Endothelial cell of umbilical vein (primary cell): ENCODE measurements at regions not wholly inside any gene's neighbourhood (a gene's known extent, or its start where the extent isn't known, plus 50 kb on each side); places are given as distances from the start of the nearest gene placed in this dataset.

Source experiments
- BruUV-seq: library from RNA; stranded (reverse); fragments of 400-500 nt; replicated peaks from 2 replicates; lab custom pipeline; 2021; lab: Mats Ljungman, UMichigan
- CTCF ChIA-PET: fragments of 300-600, 350-600 bp; sonication (Branson Sonifier 250); formaldehyde crosslinking; loops from one replicate; lab custom pipeline; 2021; ENCODE audit warnings: antibody characterized with exemption, inconsistent platforms; lab: Charles Lee
- POLR2A ChIA-PET: fragments of 300-600, 350-600 bp; sonication (Branson Sonifier 250); formaldehyde crosslinking; loops from one replicate; lab custom pipeline; 2021; ENCODE audit warnings: antibody characterized with exemption, inconsistent platforms; lab: Charles Lee
- DNase-seq: peaks from one replicate; pipeline ENCODE4 v3.0.0-alpha.2; 2011; ENCODE audit warnings: low read depth, low spot score
- FAIRE-seq: peaks from 2 replicates; lab custom pipeline; 2011; peaks lifted over from hg19 to GRCh38; lab: Jason Lieb, UNC
- H2AFZ ChIP-seq: 2 replicates; pipeline ENCODE4 v1.6.0; 2012; ENCODE audit warnings: low read depth, low read length, control low read depth, inconsistent platforms
- H3K27ac ChIP-seq: 2 replicates; pipeline ENCODE4 v1.5.1; 2011; ENCODE audit warnings: low read depth, mild to moderate bottlenecking, control low read depth, low read length, moderate library complexity; ENCODE audit not compliant: insufficient read depth
- H3K27me3 ChIP-seq, 2 experiments: 2 replicates each; pipeline versions ENCODE4 v1.6.0 to v1.6.1; 2011; ENCODE audit warnings: low read length in 2 of 2, mixed read lengths in 1 of 2; ENCODE audit not compliant: control insufficient read depth in 2 of 2, insufficient read depth in 2 of 2
- H3K36me3 ChIP-seq, 2 experiments: 2 replicates in 1 of 2; 3 replicates in 1 of 2; pipeline ENCODE4 v1.5.1; 2011; ENCODE audit warnings: low read length in 2 of 2, mild to moderate bottlenecking in 1 of 2, moderate library complexity in 1 of 2; ENCODE audit not compliant: control insufficient read depth in 2 of 2, insufficient read depth in 2 of 2; ENCODE audit errors: extremely low read depth in 1 of 2
- H3K4me1 ChIP-seq: 3 replicates; pipeline ENCODE4 v1.5.1; 2011; ENCODE audit warnings: mild to moderate bottlenecking, low read length; ENCODE audit not compliant: control insufficient read depth, insufficient read depth; ENCODE audit errors: extremely low read depth
- H3K4me2 ChIP-seq: 2 replicates; pipeline ENCODE4 v1.6.1; 2011; ENCODE audit warnings: low read length, control low read depth, mixed read lengths; ENCODE audit not compliant: insufficient read depth
- H3K4me3 ChIP-seq, 3 experiments: fragments of 200-600 bp in 1 of 3; sonication (generic), shearing (Covaris generic) in 1 of 3; replicated peaks in 1 of 3; 2 replicates each; pipeline ENCODE4 v1.5.1; 2011 to 2016; ENCODE audit warnings: control low read depth in 3 of 3, low read length in 3 of 3, mild to moderate bottlenecking in 2 of 3, inconsistent platforms in 1 of 3, low read depth in 1 of 3, moderate library complexity in 1 of 3; ENCODE audit not compliant: insufficient read depth in 1 of 3
- H3K79me2 ChIP-seq: 2 replicates; pipeline ENCODE4 v1.6.0; 2012; ENCODE audit warnings: low read length, inconsistent platforms; ENCODE audit not compliant: control insufficient read depth, insufficient read depth
- H3K9ac ChIP-seq: replicated peaks from 2 replicates; pipeline ENCODE3; 2011; ENCODE audit warnings: low read length, control low read depth; ENCODE audit not compliant: insufficient read depth; ENCODE audit errors: extremely low read depth
- H3K9me1 ChIP-seq: replicated peaks from 3 replicates; pipeline ENCODE4 v1.6.0; 2011; ENCODE audit warnings: mild to moderate bottlenecking, low read length; ENCODE audit not compliant: control insufficient read depth, insufficient read depth; ENCODE audit errors: extremely low read depth
- H3K9me3 ChIP-seq: replicated peaks from 2 replicates; pipeline ENCODE4 v1.5.1; 2012; ENCODE audit warnings: low read length, inconsistent platforms; ENCODE audit not compliant: control insufficient read depth, insufficient read depth
- H4K20me1 ChIP-seq: replicated peaks from 2 replicates; pipeline ENCODE3; 2011; ENCODE audit warnings: mild to moderate bottlenecking, low read length; ENCODE audit not compliant: control insufficient read depth, insufficient read depth; ENCODE audit errors: extremely low read depth
- EZH2 ChIP-seq: IDR thresholded peaks from 2 replicates; pipeline ENCODE4 v1.6.1; 2012; ENCODE audit warnings: borderline replicate concordance, low read depth, mild to moderate bottlenecking, moderate library complexity, low read length, inconsistent platforms; ENCODE audit not compliant: severe bottlenecking
- FOS ChIP-seq: IDR thresholded peaks from 2 replicates; pipeline ENCODE4 v1.6.1; 2011; ENCODE audit warnings: mild to moderate bottlenecking, low read length, moderate library complexity, borderline replicate concordance; ENCODE audit not compliant: insufficient read depth
- GATA2 ChIP-seq: IDR thresholded peaks from 2 replicates; pipeline ENCODE4 v1.7.0; 2011; ENCODE audit warnings: low read depth, mild to moderate bottlenecking, moderate library complexity, mixed read lengths, low read length; ENCODE audit not compliant: insufficient read length, insufficient read depth
- JUN ChIP-seq: IDR thresholded peaks from 2 replicates; pipeline ENCODE4 v1.6.1; 2011; ENCODE audit warnings: borderline replicate concordance, low read depth; ENCODE audit not compliant: insufficient read length, insufficient read depth
- MAX ChIP-seq: IDR thresholded peaks from 2 replicates; pipeline ENCODE4 v1.6.1; 2011; ENCODE audit not compliant: insufficient read depth, insufficient read length
- MYC ChIP-seq: IDR thresholded peaks from one replicate; pipeline ENCODE4 v1.6.1; 2011; ENCODE audit warnings: mild to moderate bottlenecking, low read depth, low read length
- POLR2A ChIP-seq: IDR thresholded peaks from 2 replicates; pipeline ENCODE4 v1.6.1; 2012; ENCODE audit warnings: low read depth, mild to moderate bottlenecking, control low read depth, low read length
- POLR2AphosphoS5 ChIP-seq: IDR thresholded peaks from 2 replicates; pipeline ENCODE4 v1.6.1; 2012; ENCODE audit warnings: low read depth, mild to moderate bottlenecking, control low read depth, low read length, moderate library complexity; ENCODE audit not compliant: insufficient read depth
- dilution Hi-C: fragments of 300-500 bp; cut with MboI; formaldehyde crosslinking; loops from one replicate; pipeline ENCODE4 v1.15.0; 2019; ENCODE audit warnings: low sequenced_read_pairs; ENCODE audit not compliant: extremely low pct_ligation_motif_present
- intact Hi-C: fragments of 100-400 bp; cut with micrococcal nuclease; formaldehyde crosslinking; loops from one replicate; pipeline ENCODE4 v1.10.0; 2022
- TF ChIP-seq, protein P1 (sequence below), 2 donors: IDR thresholded peaks; 1 replicate in 1 of 2; 2 replicates in 1 of 2; pipeline ENCODE4 v1.5.1; 2011; ENCODE audit warnings: low read length in 2 of 2, mild to moderate bottlenecking in 2 of 2, moderate library complexity in 2 of 2, control low read depth in 1 of 2, inconsistent platforms in 1 of 2, low read depth in 1 of 2; ENCODE audit not compliant: insufficient read depth in 1 of 2; ENCODE audit errors: extremely low read depth in 1 of 2

DNA sequence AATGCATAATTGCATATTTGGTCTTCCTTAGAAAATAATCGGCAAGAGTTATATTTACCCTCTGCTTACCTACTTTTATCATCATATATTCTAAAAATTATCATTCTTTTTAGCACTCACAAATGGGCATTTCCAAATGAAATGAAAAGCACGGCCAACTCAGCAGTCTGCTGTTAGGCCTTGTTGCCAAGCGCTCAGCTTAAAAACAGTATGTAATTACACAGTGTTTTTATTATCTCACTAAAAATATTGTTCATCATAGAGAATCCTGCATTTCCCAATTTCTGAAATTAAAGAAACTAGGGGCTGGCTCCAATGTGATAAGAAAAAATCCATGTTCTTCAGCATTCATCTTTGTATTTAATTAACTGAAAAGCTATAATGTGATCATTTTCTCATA is 391.7 kb upstream of the ADARB2 start:
- no peaks in the 10 kb centered on the region for H3K36me3 ChIP-seq
- TF ChIP-seq MYC (no peak), EZH2 (no peak), POLR2A (no peak), POLR2AphosphoS5 (no peak), GATA2 (no peak), FOS (no peak), MAX (no peak), JUN (no peak)
- TF ChIP-seq, protein P1, sequence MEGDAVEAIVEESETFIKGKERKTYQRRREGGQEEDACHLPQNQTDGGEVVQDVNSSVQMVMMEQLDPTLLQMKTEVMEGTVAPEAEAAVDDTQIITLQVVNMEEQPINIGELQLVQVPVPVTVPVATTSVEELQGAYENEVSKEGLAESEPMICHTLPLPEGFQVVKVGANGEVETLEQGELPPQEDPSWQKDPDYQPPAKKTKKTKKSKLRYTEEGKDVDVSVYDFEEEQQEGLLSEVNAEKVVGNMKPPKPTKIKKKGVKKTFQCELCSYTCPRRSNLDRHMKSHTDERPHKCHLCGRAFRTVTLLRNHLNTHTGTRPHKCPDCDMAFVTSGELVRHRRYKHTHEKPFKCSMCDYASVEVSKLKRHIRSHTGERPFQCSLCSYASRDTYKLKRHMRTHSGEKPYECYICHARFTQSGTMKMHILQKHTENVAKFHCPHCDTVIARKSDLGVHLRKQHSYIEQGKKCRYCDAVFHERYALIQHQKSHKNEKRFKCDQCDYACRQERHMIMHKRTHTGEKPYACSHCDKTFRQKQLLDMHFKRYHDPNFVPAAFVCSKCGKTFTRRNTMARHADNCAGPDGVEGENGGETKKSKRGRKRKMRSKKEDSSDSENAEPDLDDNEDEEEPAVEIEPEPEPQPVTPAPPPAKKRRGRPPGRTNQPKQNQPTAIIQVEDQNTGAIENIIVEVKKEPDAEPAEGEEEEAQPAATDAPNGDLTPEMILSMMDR (IDR thresholded peaks at IDR 0.05; ENCODE audit: extremely low read depth in 1 of 2, insufficient read depth in 1 of 2, low read depth in 1 of 2, low read length in 2 of 2): no peak
- H3K4me3 ChIP-seq: no peak overlapping the region
- BruUV-seq: no TSS peak
- H3K4me2 ChIP-seq: no peak overlapping the region
- H3K9ac ChIP-seq: no peak overlapping the region
- no peaks in the 10 kb centered on the region for H3K9me1 ChIP-seq
- intact Hi-C loops (no loop called here), dilution Hi-C loops (no loop called here)
- peaks cover 10% of the 10 kb centered on the region for H3K9me3 ChIP-seq
- no peaks in the 10 kb centered on the region for H4K20me1 ChIP-seq
- H3K79me2 ChIP-seq: no peaks in the 10 kb centered on the region
- POLR2A ChIA-PET: no interaction called here
- CTCF ChIA-PET: no interaction called here
- no peak overlapping the region for H3K27ac ChIP-seq
- no peak overlapping the region for H2AFZ ChIP-seq
- no peak for FAIRE-seq
- DNase-seq: no peak
- H3K27me3 ChIP-seq: no peaks in the 10 kb centered on the region
- H3K4me1 ChIP-seq: no peaks in the 10 kb centered on the region
